T-cell (primary cell): ENCODE measurements at regions not wholly inside any gene's neighbourhood (a gene's known extent, or its start where the extent isn't known, plus 50 kb on each side); places are given as distances from the start of the nearest gene placed in this dataset.

ENCODE experiments used
- ATAC-seq, 4 experiments: fragments of 200-7000 bp in 3 of 4; fragments of 150-1000 bp in 1 of 4; cut with Tn5 transposase; replicated peaks in 1 of 4; 1 replicate in 3 of 4; 2 replicates in 1 of 4; pipeline ENCODE4 v1.10.0; 2021; ENCODE audit warnings: moderate library complexity in 3 of 4, mild to moderate bottlenecking in 2 of 4, moderate number of reproducible peaks in 1 of 4
- CTCF ChIA-PET, 2 donors: fragments of 300-600 bp; sonication (Branson Sonifier 250); formaldehyde crosslinking; loops; one replicate each; lab custom pipeline; 2022; ENCODE audit warnings: antibody characterized with exemption in 2 of 2; lab: Charles Lee
- POLR2A ChIA-PET, 2 donors: fragments of 300-600 bp; sonication (Branson Sonifier 250); formaldehyde crosslinking; loops; one replicate each; lab custom pipeline; 2022; ENCODE audit warnings: antibody characterized with exemption in 2 of 2; lab: Charles Lee
- DNase-seq, 35 experiments: peaks; one replicate each; pipeline versions ENCODE4 v3.0.0 to v3.0.0-alpha.2; 2013 to 2023
- H3K27ac ChIP-seq: one replicate; pipeline ENCODE4 v1.5.1; 2013; ENCODE audit warnings: low read length
- H3K27me3 ChIP-seq, 2 experiments: replicated peaks in 1 of 2; 1 replicate in 1 of 2; 2 replicates in 1 of 2; pipeline versions ENCODE4 v1.6.1 to v1.7.0; 2013; ENCODE audit warnings: low read length in 1 of 2, mixed read lengths in 1 of 2; ENCODE audit not compliant: control insufficient read depth in 2 of 2, insufficient read depth in 2 of 2; ENCODE audit errors: extremely low read depth in 1 of 2
- H3K36me3 ChIP-seq, 2 donors: 1 replicate in 1 of 2; 2 replicates in 1 of 2; pipeline versions ENCODE4 v1.6.1 to v1.7.0; 2013; ENCODE audit warnings: low read length in 1 of 2; ENCODE audit not compliant: control insufficient read depth in 2 of 2, insufficient read depth in 1 of 2; ENCODE audit errors: extremely low read depth in 1 of 2
- H3K4me1 ChIP-seq, 2 experiments: 1 replicate in 1 of 2; 2 replicates in 1 of 2; pipeline versions ENCODE4 v1.6.1 to v1.7.0; 2013; ENCODE audit warnings: low read length in 2 of 2, mixed read lengths in 1 of 2; ENCODE audit not compliant: insufficient read depth in 2 of 2, control insufficient read depth in 1 of 2; ENCODE audit errors: extremely low read depth in 1 of 2
- H3K4me3 ChIP-seq, 2 donors: 1 replicate in 1 of 2; 2 replicates in 1 of 2; pipeline versions ENCODE4 v1.5.1 to v1.7.0; 2013; ENCODE audit warnings: mild to moderate bottlenecking in 2 of 2, low read length in 1 of 2, moderate library complexity in 1 of 2; ENCODE audit not compliant: control insufficient read depth in 1 of 2; ENCODE audit errors: extremely low read depth in 1 of 2
- H3K9me3 ChIP-seq: 2 replicates; pipeline ENCODE4 v1.7.0; 2013
- H3K27ac Mint-ChIP-seq, 2 donors: one replicate each; pipeline ENCODE4 v1.8.0; 2020 to 2021; ENCODE audit warnings: mild to moderate bottlenecking in 2 of 2, mixed read lengths in 2 of 2
- H3K27me3 Mint-ChIP-seq, 2 donors: one replicate each; pipeline ENCODE4 v1.8.0; 2021 to 2022; ENCODE audit warnings: mixed read lengths in 2 of 2
- H3K36me3 Mint-ChIP-seq: one replicate; pipeline ENCODE4 v1.8.0; 2021; ENCODE audit warnings: mixed read lengths
- H3K4me1 Mint-ChIP-seq, 3 donors: one replicate each; pipeline ENCODE4 v1.8.0; 2020 to 2022; ENCODE audit warnings: mixed read lengths in 3 of 3, mild to moderate bottlenecking in 1 of 3
- H3K4me3 Mint-ChIP-seq, 3 donors: one replicate each; pipeline ENCODE4 v1.8.0; 2020 to 2022; ENCODE audit warnings: mild to moderate bottlenecking in 3 of 3, mixed read lengths in 3 of 3, moderate library complexity in 3 of 3
- H3K9me3 Mint-ChIP-seq, 3 donors: one replicate each; pipeline ENCODE4 v1.8.0; 2020 to 2022; ENCODE audit warnings: mixed read lengths in 3 of 3
- WGBS: methylation state at CpG from one replicate; pipeline ENCODE4 v1.1.5; 2013; ENCODE audit warnings: missing lambda C conversion rate; ENCODE audit not compliant: insufficient coverage; 5-methylcytosine and 5-hydroxymethylcytosine counted together

- CTCF ChIA-PET = no interaction called here
- no peaks in the 10 kb centered on the region for H3K36me3 ChIP-seq
- no peak overlapping the region for H3K4me3 ChIP-seq
- Mint-ChIP-seq H3K4me3 (no peak overlapping the region), H3K36me3 (no peaks in the 10 kb centered on the region), H3K27me3 (no peaks in the 10 kb centered on the region), H3K27ac (no peak overlapping the region), H3K9me3 (peaks cover 0 to 4% (median 0%) of the 10 kb centered on the region in 3 donors), H3K4me1 (peaks cover 0 to 16% (median 2%) of the 10 kb centered on the region in 3 donors)
- no peak for DNase-seq
- no peaks in the 10 kb centered on the region for H3K9me3 ChIP-seq
- H3K4me1 ChIP-seq = no peaks in the 10 kb centered on the region
- WGBS = 0% methylated on average over 1 of the region's 1 CpG
- H3K27me3 ChIP-seq = no peaks in the 10 kb centered on the region
- no peak for ATAC-seq
- POLR2A ChIA-PET = no interaction called here
- no peak overlapping the region for H3K27ac ChIP-seq
These were observed 306.7 kb upstream of the ACVR2A start for GRCh38 chr2:147538088-147538487.

GRCh38 chr2:147531269-147531668, 313.6 kb upstream of the ACVR2A start:
- Histone ChIP-seq H3K36me3 (no peaks in the 10 kb centered on the region), H3K4me1 (peaks cover 0 to 11% of the 10 kb centered on the region in 2 experiments), H3K27me3 (no peaks in the 10 kb centered on the region), H3K4me3 (no peak overlapping the region), H3K9me3 (no peaks in the 10 kb centered on the region), H3K27ac (no peak overlapping the region)
- ATAC-seq (no peak), DNase-seq (no peak)
- Mint-ChIP-seq H3K27ac (no peak overlapping the region), H3K36me3 (no peaks in the 10 kb centered on the region), H3K4me3 (no peak overlapping the region), H3K9me3 (no peaks in the 10 kb centered on the region), H3K4me1 (peaks cover 5 to 15% (median 10%) of the 10 kb centered on the region in 3 donors), H3K27me3 (no peaks in the 10 kb centered on the region)
- ChIA-PET CTCF (no interaction called here), POLR2A (no interaction called here)
- no CpG with 5 or more reads among the region's 3 CpGs for WGBS

DNA sequence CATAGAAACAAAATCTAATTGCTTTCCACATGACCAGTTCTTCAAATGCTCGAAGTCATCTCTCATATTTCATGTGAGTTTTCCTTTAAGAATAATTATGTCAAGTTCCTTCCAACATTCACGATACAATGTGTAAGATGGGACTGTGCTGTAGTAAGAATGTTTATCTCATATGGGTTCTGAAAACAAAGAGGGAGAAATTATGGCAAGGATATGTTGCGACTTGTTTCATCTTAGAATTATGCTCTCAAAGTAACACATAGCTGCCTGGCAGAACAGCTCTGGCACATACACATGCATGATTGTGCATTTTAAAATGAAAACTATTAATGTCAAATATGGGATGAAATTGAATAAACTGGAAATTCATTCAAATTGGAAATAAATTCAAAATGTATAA, 314.8 kb upstream of the ACVR2A start:
- DNase-seq (no peak), ATAC-seq (no peak)
- no peaks in the 10 kb centered on the region for H3K9me3 ChIP-seq
- WGBS = no CpG with 5 or more reads among the region's 3 CpGs
- H3K4me1 ChIP-seq = peaks cover 0 to 15% of the 10 kb centered on the region in 2 experiments
- Mint-ChIP-seq H3K4me3 (no peak overlapping the region), H3K36me3 (no peaks in the 10 kb centered on the region), H3K27me3 (no peaks in the 10 kb centered on the region), H3K9me3 (no peaks in the 10 kb centered on the region), H3K4me1 (peaks cover 16 to 22% (median 21%) of the 10 kb centered on the region in 3 donors), H3K27ac (no peak overlapping the region)
- H3K27me3 ChIP-seq = no peaks in the 10 kb centered on the region
- ChIA-PET CTCF (no interaction called here), POLR2A (interaction anchor here in 1 of 2 donors (0.6 kb wide), 1 partner anchor 780 kb away, joined by 7 read pairs; no protein-coding TSS in a partner anchor)
- H3K4me3 ChIP-seq = no peak overlapping the region
- no peaks in the 10 kb centered on the region for H3K36me3 ChIP-seq
- H3K27ac ChIP-seq = no peak overlapping the region

DNA sequence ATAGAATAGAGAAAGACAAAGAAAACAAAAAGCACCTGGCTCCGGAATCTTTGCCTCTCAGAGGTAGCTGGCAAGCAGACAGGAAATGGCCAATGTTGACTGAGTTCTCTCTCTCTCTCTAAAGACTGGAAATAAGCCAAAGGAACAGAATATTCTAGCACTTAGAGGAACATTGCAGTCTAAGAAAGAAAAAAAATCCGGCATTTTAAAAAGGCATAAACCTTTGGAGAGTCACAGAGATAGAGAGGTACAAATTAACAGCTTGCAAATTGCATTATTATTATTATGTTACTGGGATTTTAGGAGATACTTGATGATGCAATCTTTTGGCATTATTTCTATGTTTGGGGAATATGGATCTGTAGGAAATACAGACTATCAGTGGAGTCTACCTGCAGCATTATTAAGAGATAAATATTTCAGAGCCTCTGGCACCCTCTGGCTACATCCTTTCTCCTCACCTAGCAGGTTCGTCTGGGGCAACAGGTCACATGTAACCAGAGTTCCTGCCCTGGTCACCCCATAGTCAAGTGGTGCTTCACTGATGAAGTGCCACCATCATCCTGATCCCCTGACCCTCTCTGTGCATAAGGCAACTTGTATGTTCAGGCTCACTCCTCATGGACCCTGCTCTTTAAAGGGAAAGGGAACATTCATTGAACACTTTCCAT, 318.9 kb upstream of the ACVR2A start:
- ATAC-seq = peak in 3 of 4 experiments; percentile 47 to 56 (median 52)

GRCh38 chr2:147524912-147525311, 319.9 kb upstream of the ACVR2A start:
- Mint-ChIP-seq H3K27me3 (no peaks in the 10 kb centered on the region), H3K4me3 (no peak overlapping the region), H3K27ac (no peak overlapping the region), H3K4me1 (peaks cover 25 to 47% (median 34%) of the 10 kb centered on the region in 3 donors), H3K9me3 (peaks cover 3 to 7% (median 5%) of the 10 kb centered on the region in 3 donors), H3K36me3 (no peaks in the 10 kb centered on the region)
- POLR2A ChIA-PET = interaction anchor here in 1 of 2 donors (0.7 kb wide), 1 partner anchor 275 kb away, joined by 3 read pairs; no protein-coding TSS in a partner anchor
- H3K36me3 ChIP-seq = no peaks in the 10 kb centered on the region
- H3K9me3 ChIP-seq = no peaks in the 10 kb centered on the region
- no peaks in the 10 kb centered on the region for H3K27me3 ChIP-seq
- H3K4me1 ChIP-seq = peaks cover 0 to 17% of the 10 kb centered on the region in 2 experiments
- WGBS = 74% methylated on average over 3 of the region's 3 CpGs
- ATAC-seq (no peak), DNase-seq (no peak)
- no peak overlapping the region for H3K27ac ChIP-seq
- H3K4me3 ChIP-seq = no peak overlapping the region
- CTCF ChIA-PET = interaction anchor here in 1 of 2 donors (0.7 kb wide), 1 partner anchor 193 kb away, joined by 4 read pairs; no protein-coding TSS in a partner anchor

More for the DNA sequence above, 318.9 kb upstream of the ACVR2A start:
- POLR2A ChIA-PET = interaction anchor here (0.6 kb wide), 2 partner anchors 89 to 387 kb away, joined by 3 to 4 read pairs; no protein-coding TSS in a partner anchor
- H3K27me3 Mint-ChIP-seq = no peaks in the 10 kb centered on the region
- H3K27ac Mint-ChIP-seq = peak overlapping the region in 1 of 2 donors; percentile 17
- H3K4me3 ChIP-seq = no peak overlapping the region
- H3K36me3 ChIP-seq = no peaks in the 10 kb centered on the region
- H3K27ac ChIP-seq = no peak overlapping the region
- H3K4me1 Mint-ChIP-seq = peaks cover 18 to 38% (median 29%) of the 10 kb centered on the region in 3 donors
- H3K27me3 ChIP-seq = no peaks in the 10 kb centered on the region
- H3K9me3 Mint-ChIP-seq = peaks cover 3 to 7% (median 5%) of the 10 kb centered on the region in 3 donors
- H3K36me3 Mint-ChIP-seq = no peaks in the 10 kb centered on the region
- H3K9me3 ChIP-seq = no peaks in the 10 kb centered on the region
- WGBS = 80% methylated on average over 1 of the region's 3 CpGs
- DNase-seq = peak in 2 of 35 experiments; percentile 3 to 9
- peaks cover 0 to 17% of the 10 kb centered on the region in 2 experiments for H3K4me1 ChIP-seq
- H3K4me3 Mint-ChIP-seq = peak overlapping the region in 1 of 3 donors; percentile 14
- CTCF ChIA-PET = no interaction called here

DNA sequence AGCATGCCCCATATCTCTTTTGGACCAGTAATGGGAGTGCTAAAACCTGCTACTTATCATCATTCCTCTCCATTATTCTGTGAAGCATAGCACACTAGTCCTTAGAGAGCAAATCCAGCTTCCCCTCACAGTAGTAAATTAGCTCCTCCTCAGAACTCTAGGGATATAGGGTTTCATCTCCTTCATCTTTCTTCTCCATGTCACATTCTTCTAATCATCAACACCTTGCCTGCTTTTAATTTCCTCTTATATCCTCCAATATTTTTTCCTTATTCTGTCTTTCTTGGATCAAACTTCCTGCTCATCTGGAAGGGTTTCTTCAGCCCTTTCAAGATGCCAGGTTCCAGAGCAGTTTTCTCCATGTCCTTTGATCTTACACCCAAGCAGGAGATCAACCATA, 321.4 kb upstream of the ACVR2A start:
- no peaks in the 10 kb centered on the region for H3K27me3 ChIP-seq
- no peaks in the 10 kb centered on the region for H3K9me3 ChIP-seq
- no peak for DNase-seq
- ATAC-seq = no peak
- CTCF ChIA-PET = no interaction called here
- no peaks in the 10 kb centered on the region for H3K36me3 ChIP-seq
- no peaks in the 10 kb centered on the region for H3K36me3 Mint-ChIP-seq
- POLR2A ChIA-PET = no interaction called here
- peaks cover 25 to 47% (median 34%) of the 10 kb centered on the region in 3 donors for H3K4me1 Mint-ChIP-seq
- no peaks in the 10 kb centered on the region for H3K27me3 Mint-ChIP-seq
- H3K4me1 ChIP-seq = peaks cover 0 to 17% of the 10 kb centered on the region in 2 experiments
- no peak overlapping the region for H3K27ac Mint-ChIP-seq
- no peak overlapping the region for H3K27ac ChIP-seq
- H3K4me3 Mint-ChIP-seq = no peak overlapping the region
- H3K4me3 ChIP-seq = no peak overlapping the region
- peaks cover 3 to 7% (median 5%) of the 10 kb centered on the region in 3 donors for H3K9me3 Mint-ChIP-seq
